Kidney epithelial cell (primary cell): ENCODE measurements at regions not wholly inside any gene's neighbourhood (a gene's known extent, or its start where the extent isn't known, plus 50 kb on each side); places are given as distances from the start of the nearest gene placed in this dataset.

ENCODE experiments used
- DNase-seq: peaks from one replicate; pipeline ENCODE4 v3.0.0-alpha.2; 2010; ENCODE audit warnings: low read depth
- H3K27me3 ChIP-seq: 2 replicates; pipeline ENCODE4 v1.6.0; 2011; ENCODE audit warnings: low read length; ENCODE audit not compliant: control insufficient read depth, insufficient read depth
- H3K36me3 ChIP-seq: 2 replicates; pipeline ENCODE4 v1.5.1; 2011; ENCODE audit warnings: low read length; ENCODE audit not compliant: control insufficient read depth, insufficient read depth
- H3K4me3 ChIP-seq: 2 replicates; pipeline ENCODE4 v1.5.1; 2011; ENCODE audit warnings: low read depth, mild to moderate bottlenecking, control low read depth, low read length
- CTCF ChIP-seq: IDR thresholded peaks from 2 replicates; pipeline ENCODE4 v1.5.1; 2011; ENCODE audit warnings: mild to moderate bottlenecking, moderate library complexity, low read length, control low read depth, inconsistent platforms; ENCODE audit not compliant: insufficient read depth, poor library complexity, severe bottlenecking

- Histone ChIP-seq H3K4me3 (no peak overlapping the region), H3K27me3 (no peaks in the 10 kb centered on the region), H3K36me3 (no peaks in the 10 kb centered on the region)
- DNase-seq: no peak
- TF ChIP-seq CTCF: no peak
Observed at GRCh38 chr7:124489925-124490324, 275.7 kb downstream of the GPR37 start.

- Histone ChIP-seq H3K27me3 (no peaks in the 10 kb centered on the region), H3K36me3 (no peaks in the 10 kb centered on the region), H3K4me3 (no peak overlapping the region)
- DNase-seq: no peak
- TF ChIP-seq CTCF: no peak
Observed at GRCh38 chr7:124489082-124489819, 276.3 kb downstream of the GPR37 start.

GRCh38 chr7:124482229-124482628, 283.4 kb downstream of the GPR37 start:
- H3K4me3 ChIP-seq: no peak overlapping the region
- no peak for DNase-seq
- H3K36me3 ChIP-seq: no peaks in the 10 kb centered on the region
- no peak for TF ChIP-seq CTCF
- no peaks in the 10 kb centered on the region for H3K27me3 ChIP-seq

GRCh38 chr7:124480821-124481290, 284.7 kb downstream of the GPR37 start:
- no peak for DNase-seq
- Histone ChIP-seq H3K27me3 (no peaks in the 10 kb centered on the region), H3K4me3 (no peak overlapping the region), H3K36me3 (no peaks in the 10 kb centered on the region)
- no peak for TF ChIP-seq CTCF

GRCh38 chr7:124480036-124480820, 285.4 kb downstream of the GPR37 start:
- no peak for TF ChIP-seq CTCF
- no peaks in the 10 kb centered on the region for H3K27me3 ChIP-seq
- no peak for DNase-seq
- H3K4me3 ChIP-seq: no peak overlapping the region
- H3K36me3 ChIP-seq: no peaks in the 10 kb centered on the region
